IMR-90 (cell line): ENCODE measurements at regions not wholly inside any gene's neighbourhood (a gene's known extent, or its start where the extent isn't known, plus 50 kb on each side); places are given as distances from the start of the nearest gene placed in this dataset.

Experiments used
- ATAC-seq: fragments of 200-7000 bp; cut with Tn5 transposase; 2 replicates; pipeline ENCODE4 v1.9.1; 2020; ENCODE audit warnings: low read depth, mild to moderate bottlenecking, moderate library complexity
- BruUV-seq: library from RNA; stranded (reverse); fragments of 400-500 nt; replicated peaks from 2 replicates; lab custom pipeline; 2021; lab: Mats Ljungman, UMichigan
- CTCF ChIA-PET: fragments of 300-600 bp; formaldehyde crosslinking; extraction: SDS; loops from one replicate; lab custom pipeline; 2021; ENCODE audit warnings: antibody characterized with exemption; lab: Yijun Ruan, JAX
- POLR2A ChIA-PET: fragments of 300-600 bp; sonication (Branson Sonifier 250); formaldehyde crosslinking; loops from one replicate; lab custom pipeline; 2022; ENCODE audit warnings: antibody characterized with exemption; ENCODE audit not compliant: unreplicated experiment; lab: Charles Lee
- DNase-seq: peaks from one replicate; pipeline ENCODE4 v3.0.0; 2013
- H2AFZ ChIP-seq: replicated peaks from 2 replicates; pipeline ENCODE3; 2013; ENCODE audit warnings: low read length, mild to moderate bottlenecking; ENCODE audit not compliant: poor library complexity
- H2AK5ac ChIP-seq: 2 replicates; pipeline ENCODE4 v1.6.1; 2013; ENCODE audit warnings: low read depth, low read length, inconsistent platforms
- H2AK9ac ChIP-seq: replicated peaks from 2 replicates; pipeline ENCODE3; 2013; ENCODE audit warnings: mild to moderate bottlenecking, low read depth, low read length, moderate library complexity; ENCODE audit not compliant: poor library complexity
- H2BK120ac ChIP-seq: 2 replicates; pipeline ENCODE4 v1.6.1; 2013; ENCODE audit warnings: low read depth, low read length, inconsistent platforms
- H2BK15ac ChIP-seq: 3 replicates; pipeline ENCODE4 v1.6.1; 2013; ENCODE audit warnings: low read depth, low read length, inconsistent platforms
- H2BK20ac ChIP-seq: 2 replicates; pipeline ENCODE4 v1.6.1; 2013; ENCODE audit warnings: low read depth, mild to moderate bottlenecking, inconsistent platforms, low read length, moderate library complexity
- H2BK5ac ChIP-seq: 2 replicates; pipeline ENCODE4 v1.6.1; 2013; ENCODE audit warnings: mild to moderate bottlenecking, low read depth, low read length, inconsistent platforms; ENCODE audit not compliant: poor library complexity, severe bottlenecking
- H3K14ac ChIP-seq: replicated peaks from 2 replicates; pipeline ENCODE4 v1.6.1; 2013; ENCODE audit warnings: low read depth, low read length, inconsistent platforms
- H3K18ac ChIP-seq: 2 replicates; pipeline ENCODE4 v1.6.1; 2013; ENCODE audit warnings: low read depth, low read length, control low read depth
- H3K23ac ChIP-seq: 2 replicates; pipeline ENCODE4 v1.6.1; 2013; ENCODE audit warnings: low read depth, low read length, inconsistent platforms
- H3K27ac ChIP-seq: 2 replicates; pipeline ENCODE4 v1.5.1; 2013; ENCODE audit warnings: mild to moderate bottlenecking, control low read depth, low read length; ENCODE audit not compliant: insufficient read depth
- H3K27me3 ChIP-seq: 2 replicates; pipeline ENCODE4 v1.6.1; 2013; ENCODE audit warnings: low read length; ENCODE audit not compliant: control insufficient read depth, insufficient read depth
- H3K36me3 ChIP-seq: 2 replicates; pipeline ENCODE4 v1.6.1; 2013; ENCODE audit warnings: low read length, mixed read lengths; ENCODE audit not compliant: control insufficient read depth, insufficient read depth
- H3K4ac ChIP-seq: 2 replicates; pipeline ENCODE4 v1.6.1; 2013; ENCODE audit warnings: low read depth, low read length, inconsistent platforms
- H3K4me1 ChIP-seq: 2 replicates; pipeline ENCODE4 v1.6.1; 2013; ENCODE audit warnings: low read length, mixed read lengths; ENCODE audit not compliant: control insufficient read depth, insufficient read depth
- H3K4me2 ChIP-seq: 2 replicates; pipeline ENCODE4 v1.6.1; 2013; ENCODE audit warnings: low read depth, mild to moderate bottlenecking, control low read depth, low read length, moderate library complexity
- H3K4me3 ChIP-seq: 2 replicates; pipeline ENCODE4 v1.5.1; 2013; ENCODE audit warnings: low read depth, mild to moderate bottlenecking, control low read depth, low read length, moderate library complexity; ENCODE audit not compliant: insufficient read depth
- H3K56ac ChIP-seq: 2 replicates; pipeline ENCODE4 v1.6.1; 2013; ENCODE audit warnings: low read length, inconsistent platforms; ENCODE audit not compliant: insufficient read depth; ENCODE audit errors: extremely low read depth
- H3K79me1 ChIP-seq, 2 experiments: 2 replicates each; pipeline ENCODE4 v1.6.1; 2013; ENCODE audit warnings: low read length in 2 of 2, inconsistent platforms in 1 of 2, low read depth in 1 of 2
- H3K9ac ChIP-seq: 2 replicates; pipeline ENCODE4 v1.6.1; 2013; ENCODE audit warnings: low read depth, low read length, control low read depth
- H3K9me1 ChIP-seq: 2 replicates; pipeline ENCODE4 v1.6.1; 2013; ENCODE audit warnings: low read length, inconsistent platforms; ENCODE audit not compliant: insufficient read depth
- H3K9me3 ChIP-seq: 2 replicates; pipeline ENCODE4 v1.6.1; 2013; ENCODE audit warnings: low read length; ENCODE audit not compliant: control insufficient read depth, insufficient read depth
- H4K20me1 ChIP-seq: 2 replicates; pipeline ENCODE4 v1.6.1; 2013; ENCODE audit warnings: low read length, inconsistent platforms; ENCODE audit not compliant: insufficient read depth
- H4K5ac ChIP-seq: 2 replicates; pipeline ENCODE4 v1.6.1; 2013; ENCODE audit warnings: mild to moderate bottlenecking, low read depth, low read length, control low read depth
- H4K8ac ChIP-seq, 2 experiments: 2 replicates each; pipeline ENCODE4 v1.6.1; 2013; ENCODE audit warnings: low read depth in 2 of 2, low read length in 2 of 2, control low read depth in 1 of 2, inconsistent platforms in 1 of 2
- H4K91ac ChIP-seq: 2 replicates; pipeline ENCODE4 v1.6.1; 2013; ENCODE audit warnings: low read depth, low read length, inconsistent platforms; ENCODE audit not compliant: insufficient read depth
- BHLHE40 ChIP-seq: fragments of 150-350 bp; IDR thresholded peaks from 2 replicates; pipeline ENCODE4 v1.6.1; 2016; ENCODE audit warnings: mild to moderate bottlenecking, low read depth, low read length
- CEBPB ChIP-seq: IDR thresholded peaks from 2 replicates; pipeline ENCODE4 v1.6.1; 2012; ENCODE audit warnings: low read depth, low read length, improper control_type of control experiment
- CHD1 ChIP-seq: IDR thresholded peaks from 2 replicates; pipeline ENCODE4 v1.6.1; 2012; ENCODE audit warnings: low read depth, low read length, improper control_type of control experiment
- FOS ChIP-seq: fragments of 150-350 bp; IDR thresholded peaks from 2 replicates; pipeline ENCODE4 v1.6.1; 2016; ENCODE audit warnings: low read depth, low read length
- MAFK ChIP-seq: IDR thresholded peaks from 2 replicates; pipeline ENCODE4 v1.6.1; 2012; ENCODE audit warnings: low read depth, low read length, improper control_type of control experiment
- MAZ ChIP-seq: IDR thresholded peaks from 2 replicates; pipeline ENCODE4 v1.6.1; 2012; ENCODE audit warnings: low read depth, mild to moderate bottlenecking, low read length, improper control_type of control experiment, moderate library complexity, borderline replicate concordance
- MXI1 ChIP-seq: IDR thresholded peaks from 2 replicates; pipeline ENCODE4 v1.6.1; 2012; ENCODE audit warnings: low read depth, mild to moderate bottlenecking, low read length, moderate library complexity, borderline replicate concordance
- NFE2L2 ChIP-seq: fragments of 150-350 bp; IDR thresholded peaks from 2 replicates; pipeline ENCODE4 v1.6.1; 2016; ENCODE audit warnings: low read depth, mild to moderate bottlenecking, low read length
- POLR2A ChIP-seq: IDR thresholded peaks from 2 replicates; pipeline ENCODE4 v1.6.1; 2012; ENCODE audit warnings: mild to moderate bottlenecking, low read depth, low read length
- RAD21 ChIP-seq: IDR thresholded peaks from 2 replicates; pipeline ENCODE4 v1.6.1; 2012; ENCODE audit warnings: low read length, improper control_type of control experiment
- RFX5 ChIP-seq: IDR thresholded peaks from 2 replicates; pipeline ENCODE4 v1.8.0; 2012; ENCODE audit warnings: low read depth, mild to moderate bottlenecking, low read length, moderate library complexity
- SMC3 ChIP-seq: fragments of 150-350 bp; IDR thresholded peaks from 2 replicates; pipeline ENCODE4 v1.6.1; 2016; ENCODE audit warnings: low read depth, mild to moderate bottlenecking, antibody characterized with exemption, low read length, moderate library complexity
- dilution Hi-C: fragments of 300-500 bp; cut with HindIII; formaldehyde crosslinking; loops from one replicate; pipeline ENCODE4 v1.14.3; 2018; ENCODE audit warnings: low sequenced_read_pairs; ENCODE audit not compliant: unreplicated experiment
- in situ Hi-C: fragments of 300-500 bp; cut with MboI; formaldehyde crosslinking; loops from 3 replicates; pipeline ENCODE4 v1.14.3; 2019; ENCODE audit warnings: low sequenced_read_pairs, inconsistent platforms, mixed read lengths
- intact Hi-C: fragments of 100-400 bp; cut with micrococcal nuclease; formaldehyde crosslinking; loops from 2 replicates; pipeline ENCODE4 v1.10.0; 2022
- TF ChIP-seq, protein P1 (sequence below): fragments of 150-350 bp; IDR thresholded peaks from 2 replicates; pipeline ENCODE4 v1.6.1; 2016; ENCODE audit warnings: low read depth, mild to moderate bottlenecking, low read length, moderate library complexity, borderline replicate concordance
- TF ChIP-seq, protein P2 (sequence below): fragments of 150-350 bp; IDR thresholded peaks from 2 replicates; pipeline ENCODE4 v1.6.1; 2017; ENCODE audit warnings: mild to moderate bottlenecking, antibody characterized with exemption, low read length, low read depth
- TF ChIP-seq, protein P3 (sequence below): conservative IDR thresholded peaks from 2 replicates; pipeline ENCODE4 v1.5.1; 2012; ENCODE audit warnings: mild to moderate bottlenecking, low read depth, low read length, improper control_type of control experiment

DNA sequence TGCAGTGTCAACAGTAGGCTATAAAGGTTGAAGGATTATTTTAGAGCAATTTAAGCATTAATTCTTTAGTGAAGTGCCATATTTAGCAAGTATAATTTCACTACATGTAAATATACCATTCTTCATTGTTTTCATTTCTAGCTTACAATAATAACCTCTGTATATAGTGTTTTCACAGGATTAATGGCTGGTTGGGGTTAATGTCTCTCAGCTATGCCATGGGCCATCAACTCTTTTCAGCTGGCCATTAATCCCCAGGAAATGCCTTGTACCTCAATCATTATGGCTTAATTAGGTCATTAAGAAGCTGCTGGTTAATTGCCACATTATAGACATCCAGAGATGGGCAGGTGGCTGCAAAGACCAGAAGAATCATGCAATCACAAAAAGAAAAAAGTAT lies 715.1 kb downstream of the MAT2B start:
- Histone ChIP-seq H3K56ac (no peak overlapping the region), H2BK15ac (no peak overlapping the region), H4K8ac (no peak overlapping the region), H4K20me1 (no peaks in the 10 kb centered on the region), H4K91ac (no peak overlapping the region), H2AFZ (no peak overlapping the region), H2BK20ac (no peak overlapping the region), H3K4ac (no peak overlapping the region), H3K14ac (no peak overlapping the region), H3K4me2 (no peak overlapping the region), H3K36me3 (no peaks in the 10 kb centered on the region), H2AK5ac (no peak overlapping the region), H4K5ac (no peak overlapping the region), H3K27ac (no peak overlapping the region), H3K4me1 (no peaks in the 10 kb centered on the region), H3K79me1 (no peaks in the 10 kb centered on the region), H2BK120ac (no peak overlapping the region), H2BK5ac (no peak overlapping the region), H2AK9ac (no peak overlapping the region), H3K4me3 (no peak overlapping the region), H3K23ac (no peak overlapping the region), H3K9ac (no peak overlapping the region), H3K18ac (no peak overlapping the region), H3K27me3 (no peaks in the 10 kb centered on the region), H3K9me1 (no peaks in the 10 kb centered on the region), H3K9me3 (no peaks in the 10 kb centered on the region)
- no TSS peak for BruUV-seq
- ChIA-PET POLR2A (no interaction called here), CTCF (no interaction called here)
- in situ Hi-C loops (no loop called here), intact Hi-C loops (no loop called here), dilution Hi-C loops (no loop called here)
- DNase-seq (no peak), ATAC-seq (no peak)
- TF ChIP-seq, protein P1, sequence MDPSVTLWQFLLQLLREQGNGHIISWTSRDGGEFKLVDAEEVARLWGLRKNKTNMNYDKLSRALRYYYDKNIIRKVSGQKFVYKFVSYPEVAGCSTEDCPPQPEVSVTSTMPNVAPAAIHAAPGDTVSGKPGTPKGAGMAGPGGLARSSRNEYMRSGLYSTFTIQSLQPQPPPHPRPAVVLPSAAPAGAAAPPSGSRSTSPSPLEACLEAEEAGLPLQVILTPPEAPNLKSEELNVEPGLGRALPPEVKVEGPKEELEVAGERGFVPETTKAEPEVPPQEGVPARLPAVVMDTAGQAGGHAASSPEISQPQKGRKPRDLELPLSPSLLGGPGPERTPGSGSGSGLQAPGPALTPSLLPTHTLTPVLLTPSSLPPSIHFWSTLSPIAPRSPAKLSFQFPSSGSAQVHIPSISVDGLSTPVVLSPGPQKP, result no peak
- TF ChIP-seq BHLHE40, result no peak
- no peak for TF ChIP-seq RAD21
- no peak for TF ChIP-seq NFE2L2
- TF ChIP-seq MXI1, result no peak
- no peak for TF ChIP-seq MAFK
- no peak for TF ChIP-seq FOS
- no peak for TF ChIP-seq RFX5
- TF ChIP-seq SMC3, result no peak
- TF ChIP-seq POLR2A, result no peak
- no peak for TF ChIP-seq CEBPB
- TF ChIP-seq, protein P2, sequence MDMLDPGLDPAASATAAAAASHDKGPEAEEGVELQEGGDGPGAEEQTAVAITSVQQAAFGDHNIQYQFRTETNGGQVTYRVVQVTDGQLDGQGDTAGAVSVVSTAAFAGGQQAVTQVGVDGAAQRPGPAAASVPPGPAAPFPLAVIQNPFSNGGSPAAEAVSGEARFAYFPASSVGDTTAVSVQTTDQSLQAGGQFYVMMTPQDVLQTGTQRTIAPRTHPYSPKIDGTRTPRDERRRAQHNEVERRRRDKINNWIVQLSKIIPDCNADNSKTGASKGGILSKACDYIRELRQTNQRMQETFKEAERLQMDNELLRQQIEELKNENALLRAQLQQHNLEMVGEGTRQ, result no peak
- no peak for TF ChIP-seq MAZ
- TF ChIP-seq, protein P3, sequence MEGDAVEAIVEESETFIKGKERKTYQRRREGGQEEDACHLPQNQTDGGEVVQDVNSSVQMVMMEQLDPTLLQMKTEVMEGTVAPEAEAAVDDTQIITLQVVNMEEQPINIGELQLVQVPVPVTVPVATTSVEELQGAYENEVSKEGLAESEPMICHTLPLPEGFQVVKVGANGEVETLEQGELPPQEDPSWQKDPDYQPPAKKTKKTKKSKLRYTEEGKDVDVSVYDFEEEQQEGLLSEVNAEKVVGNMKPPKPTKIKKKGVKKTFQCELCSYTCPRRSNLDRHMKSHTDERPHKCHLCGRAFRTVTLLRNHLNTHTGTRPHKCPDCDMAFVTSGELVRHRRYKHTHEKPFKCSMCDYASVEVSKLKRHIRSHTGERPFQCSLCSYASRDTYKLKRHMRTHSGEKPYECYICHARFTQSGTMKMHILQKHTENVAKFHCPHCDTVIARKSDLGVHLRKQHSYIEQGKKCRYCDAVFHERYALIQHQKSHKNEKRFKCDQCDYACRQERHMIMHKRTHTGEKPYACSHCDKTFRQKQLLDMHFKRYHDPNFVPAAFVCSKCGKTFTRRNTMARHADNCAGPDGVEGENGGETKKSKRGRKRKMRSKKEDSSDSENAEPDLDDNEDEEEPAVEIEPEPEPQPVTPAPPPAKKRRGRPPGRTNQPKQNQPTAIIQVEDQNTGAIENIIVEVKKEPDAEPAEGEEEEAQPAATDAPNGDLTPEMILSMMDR, result no peak
- TF ChIP-seq CHD1, result no peak
